Liver (tissue), 8 donors: ENCODE measurements at regions not wholly inside any gene's neighbourhood (a gene's known extent, or its start where the extent isn't known, plus 50 kb on each side); places are given as distances from the start of the nearest gene placed in this dataset.

Source experiments
- DNase-seq: peaks from one replicate; pipeline ENCODE4 v3.0.0-alpha.2; 2017; ENCODE audit warnings: low spot score
- H3K27ac ChIP-seq, 2 donors: one replicate each; pipeline ENCODE4 v1.7.0; 2013; ENCODE audit warnings: inconsistent platforms in 2 of 2, low read length in 2 of 2, control low read depth in 1 of 2, low read depth in 1 of 2, mild to moderate bottlenecking in 1 of 2
- H3K27me3 ChIP-seq, 4 donors: one replicate each; pipeline versions ENCODE4 v1.6.1 to v1.7.0; 2013; ENCODE audit warnings: low read length in 3 of 4, inconsistent platforms in 1 of 4, mild to moderate bottlenecking in 1 of 4, moderate library complexity in 1 of 4; ENCODE audit not compliant: control insufficient read depth in 4 of 4, insufficient read depth in 4 of 4
- H3K36me3 ChIP-seq, 4 donors: one replicate each; pipeline versions ENCODE4 v1.6.1 to v1.7.0; 2013; ENCODE audit warnings: low read length in 3 of 4, mild to moderate bottlenecking in 3 of 4, low read depth in 1 of 4, moderate library complexity in 1 of 4; ENCODE audit not compliant: control insufficient read depth in 4 of 4, insufficient read depth in 3 of 4
- H3K4me1 ChIP-seq, 4 donors: one replicate each; pipeline versions ENCODE4 v1.6.1 to v1.7.0; 2013; ENCODE audit warnings: low read length in 3 of 4, mild to moderate bottlenecking in 3 of 4, moderate library complexity in 1 of 4; ENCODE audit not compliant: control insufficient read depth in 4 of 4, insufficient read depth in 4 of 4
- H3K4me3 ChIP-seq, 3 donors: one replicate each; pipeline versions ENCODE4 v1.6.1 to v1.7.0; 2013; ENCODE audit warnings: low read length in 3 of 3, control low read depth in 1 of 3, low read depth in 1 of 3, mild to moderate bottlenecking in 1 of 3
- H3K9ac ChIP-seq, 2 donors: one replicate each; pipeline ENCODE4 v1.7.0; 2013; ENCODE audit warnings: low read length in 2 of 2, mild to moderate bottlenecking in 2 of 2, moderate library complexity in 2 of 2, control low read depth in 1 of 2, low read depth in 1 of 2
- H3K9me3 ChIP-seq, 4 donors: one replicate each; pipeline versions ENCODE4 v1.6.1 to v1.7.0; 2013; ENCODE audit warnings: low read length in 3 of 4; ENCODE audit not compliant: control insufficient read depth in 4 of 4
- ATF3 ChIP-seq: IDR thresholded peaks from 2 replicates; pipeline ENCODE4 v1.6.1; 2016; ENCODE audit warnings: antibody characterized with exemption
- EGR1 ChIP-seq, 2 donors: IDR thresholded peaks; 2 replicates each; pipeline ENCODE4 v1.6.1; 2016 to 2018; ENCODE audit warnings: antibody characterized with exemption in 2 of 2, low read depth in 2 of 2
- FOXA1 ChIP-seq: IDR thresholded peaks from 2 replicates; pipeline ENCODE4 v1.6.1; 2016; ENCODE audit warnings: antibody characterized with exemption
- FOXA2 ChIP-seq: IDR thresholded peaks from 2 replicates; pipeline ENCODE4 v1.6.1; 2016; ENCODE audit warnings: antibody characterized with exemption
- GABPA ChIP-seq, 2 donors: IDR thresholded peaks in 1 of 2; conservative IDR thresholded peaks in 1 of 2; 2 replicates each; pipeline ENCODE4 v1.6.1; 2016; ENCODE audit warnings: antibody characterized with exemption in 2 of 2, mild to moderate bottlenecking in 1 of 2, moderate library complexity in 1 of 2
- HNF4A ChIP-seq, 2 donors: conservative IDR thresholded peaks; 2 replicates each; pipeline ENCODE4 v1.6.1; 2016; ENCODE audit warnings: antibody characterized with exemption in 2 of 2, mild to moderate bottlenecking in 2 of 2
- HNF4G ChIP-seq: IDR thresholded peaks from 2 replicates; pipeline ENCODE4 v1.6.1; 2016; ENCODE audit warnings: antibody characterized with exemption
- JUND ChIP-seq, 2 donors: IDR thresholded peaks; 2 replicates each; pipeline ENCODE4 v1.6.1; 2016; ENCODE audit warnings: antibody characterized with exemption in 2 of 2
- NR2F2 ChIP-seq: IDR thresholded peaks from 2 replicates; pipeline ENCODE4 v1.6.1; 2016; ENCODE audit warnings: antibody characterized with exemption
- RAD21 ChIP-seq, 2 donors: IDR thresholded peaks; 2 replicates each; pipeline ENCODE4 v1.6.1; 2016; ENCODE audit warnings: antibody characterized with exemption in 2 of 2, mild to moderate bottlenecking in 2 of 2
- REST ChIP-seq: IDR thresholded peaks from 2 replicates; pipeline ENCODE4 v1.6.1; 2016; ENCODE audit warnings: antibody characterized with exemption, mild to moderate bottlenecking
- RXRA ChIP-seq, 2 donors: IDR thresholded peaks; 2 replicates each; pipeline ENCODE4 v1.6.1; 2017 to 2018; ENCODE audit warnings: antibody characterized with exemption in 2 of 2, mild to moderate bottlenecking in 1 of 2
- SP1 ChIP-seq: IDR thresholded peaks from 2 replicates; pipeline ENCODE4 v1.6.1; 2018; ENCODE audit warnings: antibody characterized with exemption, mild to moderate bottlenecking
- TAF1 ChIP-seq: conservative IDR thresholded peaks from 2 replicates; pipeline ENCODE4 v1.6.1; 2016; ENCODE audit warnings: antibody characterized with exemption, mild to moderate bottlenecking
- YY1 ChIP-seq: IDR thresholded peaks from 2 replicates; pipeline ENCODE4 v1.6.1; 2016; ENCODE audit warnings: antibody characterized with exemption, mild to moderate bottlenecking
- WGBS: extraction: QIAGEN DNeasy Blood & Tissue Kit; methylation state at CpG from one replicate; pipeline ENCODE4 v1.1.7; 2013; 5-methylcytosine and 5-hydroxymethylcytosine counted together
- TF ChIP-seq, protein P1 (sequence below): fragments of 150-350 bp; IDR thresholded peaks from 2 replicates; pipeline ENCODE4 v1.5.1; 2017; ENCODE audit warnings: improper control_type of control experiment, low read depth, low read length; ENCODE audit not compliant: missing input control
- TF ChIP-seq, protein P2 (sequence below): IDR thresholded peaks from 2 replicates; pipeline ENCODE4 v1.6.1; 2016; ENCODE audit warnings: antibody characterized with exemption
- TF ChIP-seq, protein P3 (sequence below): IDR thresholded peaks from 2 replicates; pipeline ENCODE4 v1.6.1; 2016; ENCODE audit warnings: antibody characterized with exemption
- donor health status: healthy.
- donor health status: healthy.
- donor health status: healthy.
- donor health status: healthy.
- donor health status: healthy.

- DNase-seq = no peak
- TF ChIP-seq ATF3 = no peak
- no peak for TF ChIP-seq GABPA (IDR thresholded peaks at IDR 0.05 in 1 of 2, conservative IDR thresholded peaks at IDR 0.05 in 1 of 2)
- no peak for TF ChIP-seq FOXA1
- TF ChIP-seq RAD21 (IDR thresholded peaks at IDR 0.05) = no peak
- no peak for TF ChIP-seq YY1
- no peak for TF ChIP-seq HNF4A (conservative IDR thresholded peaks at IDR 0.05)
- TF ChIP-seq JUND (IDR thresholded peaks at IDR 0.05) = no peak
- no peak for TF ChIP-seq HNF4G
- TF ChIP-seq, protein P1, sequence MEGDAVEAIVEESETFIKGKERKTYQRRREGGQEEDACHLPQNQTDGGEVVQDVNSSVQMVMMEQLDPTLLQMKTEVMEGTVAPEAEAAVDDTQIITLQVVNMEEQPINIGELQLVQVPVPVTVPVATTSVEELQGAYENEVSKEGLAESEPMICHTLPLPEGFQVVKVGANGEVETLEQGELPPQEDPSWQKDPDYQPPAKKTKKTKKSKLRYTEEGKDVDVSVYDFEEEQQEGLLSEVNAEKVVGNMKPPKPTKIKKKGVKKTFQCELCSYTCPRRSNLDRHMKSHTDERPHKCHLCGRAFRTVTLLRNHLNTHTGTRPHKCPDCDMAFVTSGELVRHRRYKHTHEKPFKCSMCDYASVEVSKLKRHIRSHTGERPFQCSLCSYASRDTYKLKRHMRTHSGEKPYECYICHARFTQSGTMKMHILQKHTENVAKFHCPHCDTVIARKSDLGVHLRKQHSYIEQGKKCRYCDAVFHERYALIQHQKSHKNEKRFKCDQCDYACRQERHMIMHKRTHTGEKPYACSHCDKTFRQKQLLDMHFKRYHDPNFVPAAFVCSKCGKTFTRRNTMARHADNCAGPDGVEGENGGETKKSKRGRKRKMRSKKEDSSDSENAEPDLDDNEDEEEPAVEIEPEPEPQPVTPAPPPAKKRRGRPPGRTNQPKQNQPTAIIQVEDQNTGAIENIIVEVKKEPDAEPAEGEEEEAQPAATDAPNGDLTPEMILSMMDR = no peak
- no peak for TF ChIP-seq FOXA2
- TF ChIP-seq REST = no peak
- no peak for TF ChIP-seq RXRA (IDR thresholded peaks at IDR 0.05)
- no peak for TF ChIP-seq EGR1 (IDR thresholded peaks at IDR 0.05; ENCODE audit: low read depth in 2 of 2)
- TF ChIP-seq NR2F2 = no peak
- TF ChIP-seq, protein P2, sequence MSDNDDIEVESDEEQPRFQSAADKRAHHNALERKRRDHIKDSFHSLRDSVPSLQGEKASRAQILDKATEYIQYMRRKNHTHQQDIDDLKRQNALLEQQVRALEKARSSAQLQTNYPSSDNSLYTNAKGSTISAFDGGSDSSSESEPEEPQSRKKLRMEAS = no peak
- no peak for TF ChIP-seq TAF1
- TF ChIP-seq, protein P3, sequence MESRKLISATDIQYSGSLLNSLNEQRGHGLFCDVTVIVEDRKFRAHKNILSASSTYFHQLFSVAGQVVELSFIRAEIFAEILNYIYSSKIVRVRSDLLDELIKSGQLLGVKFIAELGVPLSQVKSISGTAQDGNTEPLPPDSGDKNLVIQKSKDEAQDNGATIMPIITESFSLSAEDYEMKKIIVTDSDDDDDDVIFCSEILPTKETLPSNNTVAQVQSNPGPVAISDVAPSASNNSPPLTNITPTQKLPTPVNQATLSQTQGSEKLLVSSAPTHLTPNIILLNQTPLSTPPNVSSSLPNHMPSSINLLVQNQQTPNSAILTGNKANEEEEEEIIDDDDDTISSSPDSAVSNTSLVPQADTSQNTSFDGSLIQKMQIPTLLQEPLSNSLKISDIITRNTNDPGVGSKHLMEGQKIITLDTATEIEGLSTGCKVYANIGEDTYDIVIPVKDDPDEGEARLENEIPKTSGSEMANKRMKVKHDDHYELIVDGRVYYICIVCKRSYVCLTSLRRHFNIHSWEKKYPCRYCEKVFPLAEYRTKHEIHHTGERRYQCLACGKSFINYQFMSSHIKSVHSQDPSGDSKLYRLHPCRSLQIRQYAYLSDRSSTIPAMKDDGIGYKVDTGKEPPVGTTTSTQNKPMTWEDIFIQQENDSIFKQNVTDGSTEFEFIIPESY = no peak
- TF ChIP-seq SP1 = no peak
- Histone ChIP-seq H3K4me3 (no peak overlapping the region), H3K27me3 (no peaks in the 10 kb centered on the region), H3K9me3 (peaks cover 0 to 2% (median under 1%) of the 10 kb centered on the region in 4 donors), H3K9ac (no peak overlapping the region), H3K36me3 (no peaks in the 10 kb centered on the region), H3K27ac (no peak overlapping the region), H3K4me1 (no peaks in the 10 kb centered on the region)
- 80% methylated on average over 17 of the region's 17 CpGs for WGBS
Measured at GRCh38 chr22:49492308-49492707, 335.4 kb downstream of the BRD1 start.

GRCh38 chr22:49491726-49492125 lies 335.9 kb downstream of the BRD1 start:
- Histone ChIP-seq H3K36me3 (no peaks in the 10 kb centered on the region), H3K27me3 (no peaks in the 10 kb centered on the region), H3K9me3 (peaks cover 0 to 2% (median 0%) of the 10 kb centered on the region in 4 donors), H3K27ac (no peak overlapping the region), H3K4me3 (no peak overlapping the region), H3K9ac (no peak overlapping the region), H3K4me1 (no peaks in the 10 kb centered on the region)
- DNase-seq = no peak
- 86% methylated on average over 15 of the region's 15 CpGs for WGBS
- TF ChIP-seq RAD21 (IDR thresholded peaks at IDR 0.05) (no peak), TAF1 (no peak), YY1 (no peak), ATF3 (no peak), HNF4G (no peak), FOXA1 (no peak), NR2F2 (no peak), JUND (IDR thresholded peaks at IDR 0.05) (no peak), SP1 (no peak)
- TF ChIP-seq, protein P1 = no peak
- TF ChIP-seq, protein P2 = no peak
